GM21576 (cell line): ENCODE measurements at regions not wholly inside any gene's neighbourhood (a gene's known extent, or its start where the extent isn't known, plus 50 kb on each side); places are given as distances from the start of the nearest gene placed in this dataset.

ENCODE experiments used
- ATAC-seq: cut with Tn5 transposase; IDR thresholded peaks from one replicate; pipeline ENCODE4 v1.9.1; 2021; ENCODE audit warnings: mild to moderate bottlenecking, moderate library complexity; ENCODE audit not compliant: unreplicated experiment

GRCh38 chr16:79912592-79913310 lies 312.2 kb upstream of the MAF start:
- ATAC-seq: no peak

- ATAC-seq: no peak
Observed at GRCh38 chr16:79911660-79912059, 311.1 kb upstream of the MAF start.

- ATAC-seq: no peak
Observed at GRCh38 chr16:79909571-79909970, 309.0 kb upstream of the MAF start.

GRCh38 chr16:79903471-79903870 lies 302.9 kb upstream of the MAF start:
- ATAC-seq: no peak

GRCh38 chr16:79902351-79902750 lies 301.8 kb upstream of the MAF start:
- ATAC-seq: no peak

GRCh38 chr16:79901522-79901921 lies 301.0 kb upstream of the MAF start:
- ATAC-seq: no peak

- ATAC-seq: no peak
Observed at GRCh38 chr16:79899716-79900115, 299.2 kb upstream of the MAF start.

GRCh38 chr16:79899316-79899715 lies 298.8 kb upstream of the MAF start:
- no peak for ATAC-seq

GRCh38 chr16:79898703-79899102 lies 298.2 kb upstream of the MAF start:
- ATAC-seq: no peak

- no peak for ATAC-seq
Observed at GRCh38 chr16:79897453-79898146, 297.1 kb upstream of the MAF start.

GRCh38 chr16:79897104-79897452 lies 296.5 kb upstream of the MAF start:
- no peak for ATAC-seq

- ATAC-seq: no peak
Observed at GRCh38 chr16:79895917-79896203, 295.3 kb upstream of the MAF start.

- no peak for ATAC-seq
Observed at GRCh38 chr16:79895053-79895916, 294.7 kb upstream of the MAF start.

GRCh38 chr16:79893445-79893844 lies 292.9 kb upstream of the MAF start:
- no peak for ATAC-seq

- ATAC-seq: no peak
Observed at GRCh38 chr16:79892278-79892677, 291.7 kb upstream of the MAF start.

GRCh38 chr16:79891458-79891857 lies 290.9 kb upstream of the MAF start:
- no peak for ATAC-seq

- no peak for ATAC-seq
Observed at GRCh38 chr16:79887541-79888540, 287.3 kb upstream of the MAF start.

GRCh38 chr16:79885320-79885719 lies 284.8 kb upstream of the MAF start:
- no peak for ATAC-seq

- ATAC-seq: no peak
Observed at GRCh38 chr16:79883494-79883893, 283.0 kb upstream of the MAF start.

- no peak for ATAC-seq
Observed at GRCh38 chr16:79882340-79883005, 281.9 kb upstream of the MAF start.
